Right hindlimb (tissue), 1 donor: ENCODE measurements at regions not wholly inside any gene's neighbourhood (a gene's known extent, or its start where the extent isn't known, plus 50 kb on each side); places are given as distances from the start of the nearest gene placed in this dataset.

ENCODE experiments used
- DNase-seq: peaks from one replicate; pipeline ENCODE4 v3.0.0-alpha.2; 2018

DNA sequence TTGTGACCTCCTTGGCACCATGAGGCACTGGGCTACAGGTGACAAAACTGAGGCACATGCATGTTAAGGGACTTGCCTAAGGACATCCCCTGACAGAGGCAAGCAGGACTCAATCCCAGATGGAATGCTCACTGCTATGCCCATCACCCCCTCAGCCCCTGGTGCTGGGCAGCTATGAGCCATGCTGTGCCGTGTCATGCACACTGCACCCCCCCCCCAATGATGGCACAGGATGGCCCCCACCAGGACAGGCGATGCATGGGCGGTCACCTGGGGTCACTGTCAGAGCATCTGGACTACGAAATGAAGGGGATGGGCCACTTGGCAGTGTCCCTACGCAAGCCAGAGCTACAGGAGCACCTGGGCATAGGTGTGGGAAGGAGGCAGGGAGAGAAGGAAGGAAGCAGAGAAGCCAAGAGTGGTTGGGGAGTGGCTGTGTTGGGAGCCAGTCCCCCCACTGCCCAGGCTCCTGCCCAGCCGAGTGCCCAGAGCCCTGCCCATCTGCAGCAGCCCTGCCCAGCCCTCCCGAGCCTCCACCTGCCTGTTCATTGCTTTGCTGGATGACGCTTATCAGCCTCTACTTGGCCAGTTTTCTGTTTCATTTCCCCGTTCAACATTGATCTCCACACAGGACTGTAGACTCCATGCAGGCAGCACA, 84.9 kb upstream of the DIO3 start:
- DNase-seq: no peak

DNA sequence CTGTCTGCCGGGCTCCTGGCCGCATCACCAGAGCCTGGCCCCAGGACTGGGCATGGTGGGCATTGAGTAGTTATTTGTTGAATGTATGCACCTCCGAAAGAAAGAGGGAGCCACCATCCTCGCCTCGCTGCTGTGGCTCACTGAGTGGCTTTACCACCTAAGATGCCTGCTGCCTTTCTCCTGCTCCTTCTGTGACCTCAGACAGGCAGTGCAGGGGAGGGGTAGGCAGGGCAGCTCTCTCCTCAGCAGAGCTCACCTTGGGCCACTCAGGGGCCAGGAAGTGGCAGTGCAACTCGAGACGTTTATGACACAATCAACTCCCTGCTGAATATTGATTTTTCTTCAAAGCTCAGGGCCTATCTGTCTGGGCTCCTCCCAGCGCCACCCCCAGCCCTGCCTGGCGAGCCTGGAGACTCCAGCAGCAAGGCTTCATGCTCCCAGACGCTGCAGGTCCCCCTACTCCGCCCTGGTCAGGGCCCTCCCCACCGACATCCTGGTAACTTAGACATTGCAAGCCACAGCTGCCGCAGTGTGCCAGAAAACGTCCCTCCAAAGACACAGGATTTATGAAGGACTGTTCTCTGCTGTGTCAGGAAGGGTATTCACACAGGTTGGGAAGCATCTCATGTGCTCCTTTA, 84.3 kb upstream of the DIO3 start:
- peak; percentile 9 for DNase-seq

DNA sequence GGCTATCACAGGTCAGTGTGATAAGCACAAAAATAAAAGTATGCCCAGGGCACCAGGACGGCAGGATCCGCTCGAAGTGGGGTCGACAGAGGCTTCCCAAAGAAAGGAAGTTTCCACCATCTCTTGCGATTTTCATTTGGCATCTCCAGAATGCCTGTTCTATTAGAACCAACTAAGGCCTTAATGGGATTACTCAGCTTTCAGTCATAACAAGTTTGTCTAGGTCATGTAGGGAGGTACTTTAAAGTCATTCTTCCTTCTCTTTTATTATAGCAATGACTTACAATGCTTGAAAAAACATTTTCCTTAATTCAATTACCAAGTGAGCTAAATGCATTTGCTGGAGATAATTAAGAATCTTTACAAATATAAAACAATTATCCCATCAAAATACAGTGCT, 83.6 kb upstream of the DIO3 start:
- DNase-seq: no peak

DNA sequence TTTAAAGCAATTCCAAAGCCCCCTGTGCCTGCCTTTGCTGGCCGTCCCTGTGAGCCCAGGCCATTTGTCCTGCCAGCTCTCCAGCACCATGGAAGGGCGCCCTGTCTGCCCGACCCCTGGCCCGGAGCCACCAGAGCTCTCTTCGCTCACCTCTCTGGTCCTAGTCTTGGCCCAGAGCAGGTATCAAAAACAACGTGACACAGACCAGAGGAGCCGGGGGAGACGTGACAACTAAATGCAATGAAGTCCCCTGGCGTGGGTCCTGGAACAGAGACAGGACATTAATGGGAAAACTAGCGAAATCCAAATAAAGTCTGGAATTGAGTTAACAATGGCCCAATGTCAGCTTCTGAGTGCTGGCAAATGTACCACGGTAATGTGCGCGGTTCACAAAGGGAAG, 83.2 kb upstream of the DIO3 start:
- DNase-seq: no peak

DNA sequence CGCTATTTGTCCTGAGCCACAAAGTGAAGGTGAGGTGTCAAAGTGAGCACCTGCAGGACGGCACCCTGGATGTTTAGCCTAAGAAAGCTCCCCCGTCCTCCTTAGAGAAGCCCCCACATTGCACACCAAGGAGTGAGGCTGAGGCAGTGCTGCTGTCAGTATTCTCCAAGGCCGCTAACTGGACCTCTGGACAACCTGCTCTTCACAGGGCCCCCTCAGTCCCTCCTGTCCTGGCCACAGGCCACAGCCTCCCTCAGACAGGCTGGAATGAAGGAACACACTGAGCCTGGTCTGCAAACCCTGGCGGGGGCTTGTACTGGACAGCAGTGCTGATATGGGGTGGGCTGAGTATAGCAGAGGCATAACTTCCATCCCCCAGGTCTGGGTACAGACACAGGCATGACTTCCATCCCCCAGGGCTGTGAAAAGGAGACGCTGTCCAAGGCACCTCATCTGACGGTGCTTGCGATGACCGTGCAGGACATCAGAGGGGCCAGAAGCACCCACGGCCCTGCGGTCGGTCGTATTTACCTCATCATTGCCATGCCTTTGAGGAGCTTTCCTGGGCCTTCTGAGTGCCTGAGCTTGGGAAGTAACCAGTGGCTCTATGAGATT, 82.4 kb upstream of the DIO3 start:
- peak; percentile 12 for DNase-seq

DNA sequence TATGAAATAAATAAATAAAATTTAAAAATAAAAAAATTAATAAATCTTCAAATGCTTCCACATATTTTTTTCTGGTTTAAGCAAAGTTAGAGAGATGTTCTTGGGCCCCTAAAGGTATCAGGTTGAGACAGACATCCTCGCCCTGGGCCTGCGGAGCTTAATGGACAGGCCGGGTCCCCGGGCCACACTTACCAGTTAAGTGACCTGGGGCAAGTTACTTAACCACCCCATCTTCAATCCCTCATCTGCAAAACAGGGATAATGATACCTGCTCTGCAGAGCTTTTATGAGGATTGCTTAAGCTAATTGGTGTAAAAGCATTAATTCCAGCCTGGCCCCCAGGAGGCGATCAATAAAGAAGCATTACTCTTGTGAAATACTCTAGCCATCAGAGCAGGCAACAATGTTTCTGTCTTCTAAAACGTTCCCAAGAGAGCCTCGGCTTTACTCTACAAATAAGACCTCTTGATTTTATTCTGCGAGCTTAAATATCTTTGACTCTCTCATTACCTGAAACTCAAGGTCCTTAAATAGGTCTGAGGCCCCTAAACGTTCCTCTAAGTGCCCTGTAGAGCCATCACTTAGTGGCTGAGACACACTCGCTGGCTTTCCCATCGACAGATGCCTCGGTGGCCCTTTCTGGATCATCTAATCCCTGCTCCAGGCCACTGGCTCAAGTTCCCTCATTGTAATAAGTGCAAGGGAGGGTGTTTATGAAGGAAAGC, 81.1 kb upstream of the DIO3 start:
- no peak for DNase-seq

DNA sequence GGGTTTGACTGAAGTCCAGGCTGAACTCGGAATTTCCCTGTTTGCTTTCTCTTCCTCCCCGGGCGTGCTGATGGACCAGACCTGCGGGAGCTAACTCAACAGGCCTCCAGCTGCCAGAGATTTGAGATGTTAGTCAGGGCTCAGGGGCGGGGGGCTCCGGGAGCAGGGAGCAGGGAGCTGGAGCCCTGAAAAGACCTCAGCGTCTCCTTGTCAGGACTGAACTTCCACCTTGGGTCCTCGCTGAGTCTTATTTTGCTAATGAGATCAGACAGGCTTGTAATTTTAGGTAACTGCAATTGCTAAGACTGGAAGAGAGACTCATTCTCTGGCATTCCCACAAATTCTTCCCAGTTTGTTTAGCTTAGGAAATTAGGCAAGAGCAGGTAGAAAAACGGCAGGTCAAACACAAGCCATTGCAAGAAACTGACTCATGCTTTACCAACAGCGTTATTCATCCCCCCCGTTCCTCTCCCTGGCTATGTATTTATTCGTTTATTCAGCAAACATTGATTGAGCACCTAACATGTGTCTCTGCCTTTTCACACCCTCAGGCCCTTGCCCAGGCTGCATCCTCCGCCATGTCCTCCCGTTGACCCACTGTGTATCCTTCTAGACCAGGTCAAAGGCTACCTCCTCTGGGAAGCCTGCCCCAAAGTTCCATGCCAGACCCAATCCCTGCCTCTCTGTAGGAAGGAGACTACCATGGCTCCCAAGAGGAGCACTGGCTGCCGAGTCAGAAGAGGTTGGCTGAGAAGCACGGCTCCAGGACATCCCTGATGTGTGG, 80.4 kb upstream of the DIO3 start:
- DNase-seq: peak; percentile 16

DNA sequence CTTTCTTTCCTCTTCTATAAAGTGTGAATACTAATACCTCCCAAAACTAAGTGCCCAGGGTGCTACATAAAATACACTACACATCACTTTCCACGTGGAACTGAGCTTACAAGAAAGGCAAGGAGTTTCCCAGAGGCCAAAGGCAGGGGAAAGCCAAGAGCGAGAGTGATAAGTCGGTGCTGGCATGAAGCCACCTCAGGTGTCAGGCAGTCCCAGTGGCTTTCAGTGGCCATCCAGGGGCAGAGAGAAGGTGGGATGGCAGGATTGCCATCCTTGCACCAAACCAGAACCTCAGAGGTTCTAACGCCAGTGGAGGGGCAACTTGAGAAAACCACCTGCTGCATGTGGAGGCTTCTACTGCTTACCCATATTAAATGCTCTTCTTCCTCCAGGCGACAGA, 79.7 kb upstream of the DIO3 start:
- DNase-seq: no peak

DNA sequence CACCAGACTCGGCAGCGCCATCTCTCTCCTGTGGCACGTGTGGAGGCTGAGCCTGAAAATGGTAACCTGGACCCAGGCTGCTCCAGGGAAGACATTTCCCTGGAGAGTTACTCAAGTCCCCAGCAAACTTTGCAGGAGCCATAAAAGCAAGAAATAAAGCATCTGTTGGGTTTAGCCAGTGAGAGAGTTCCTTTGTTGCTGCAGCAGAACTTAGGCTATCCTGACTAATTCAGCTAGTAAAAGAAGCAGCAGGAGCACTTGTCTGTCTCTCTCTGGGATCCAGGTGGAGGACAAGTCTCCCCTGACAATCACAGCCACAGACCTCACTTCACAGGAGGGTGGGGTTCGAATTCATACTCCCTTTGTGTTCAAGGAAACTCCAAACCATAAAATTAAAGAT, 79.2 kb upstream of the DIO3 start:
- DNase-seq: no peak

DNA sequence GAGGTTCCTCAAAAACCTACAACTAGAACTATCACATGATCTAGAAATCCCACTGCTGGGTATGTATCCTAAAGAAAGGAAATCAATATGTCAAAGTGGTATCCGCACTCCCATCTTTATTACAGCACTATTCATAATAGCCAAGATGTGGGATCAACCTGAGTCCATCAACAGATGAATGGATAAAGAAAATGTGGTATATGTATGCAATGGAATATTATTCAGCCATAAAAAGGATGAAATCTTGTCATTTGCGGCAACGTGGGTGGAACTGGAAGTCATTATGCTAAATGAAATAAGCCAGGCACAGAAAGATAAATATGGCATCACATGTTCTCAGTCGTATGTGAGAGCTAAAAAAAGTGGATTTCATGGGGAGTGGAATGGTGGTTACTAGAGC, 77.5 kb upstream of the DIO3 start:
- DNase-seq: no peak

DNA sequence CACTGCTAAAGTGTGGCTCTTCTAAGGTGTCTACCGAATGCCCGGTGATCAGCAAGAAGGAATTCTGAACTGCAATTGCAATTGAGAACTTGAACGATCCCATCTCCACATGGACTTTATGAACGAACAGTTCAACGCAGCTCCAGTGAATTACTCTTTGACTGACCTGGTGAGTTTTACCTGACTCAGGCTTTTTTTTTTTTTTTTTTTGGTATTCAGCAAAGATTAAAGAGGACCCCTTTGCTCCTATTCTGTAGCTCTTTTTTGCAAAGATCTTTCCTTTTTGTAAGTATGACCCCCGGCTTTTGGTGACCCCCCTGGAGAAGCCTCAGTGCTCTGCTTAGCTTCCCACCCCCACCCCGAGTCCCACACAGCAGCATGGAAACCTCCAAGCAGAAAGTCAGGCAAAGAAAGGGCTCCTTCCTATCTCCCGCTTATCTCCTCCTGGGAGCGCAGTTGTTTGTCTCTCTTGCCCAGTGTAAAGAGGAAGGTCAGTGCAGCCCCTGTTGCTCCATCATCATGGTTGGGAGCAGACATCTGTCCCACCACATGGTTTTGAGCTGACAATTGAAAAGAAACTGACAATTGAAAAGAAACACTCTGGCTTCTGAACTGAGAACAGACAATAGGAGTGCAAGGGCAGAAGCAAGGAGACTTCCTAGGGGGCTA, 72.1 kb upstream of the DIO3 start:
- DNase-seq: no peak

DNA sequence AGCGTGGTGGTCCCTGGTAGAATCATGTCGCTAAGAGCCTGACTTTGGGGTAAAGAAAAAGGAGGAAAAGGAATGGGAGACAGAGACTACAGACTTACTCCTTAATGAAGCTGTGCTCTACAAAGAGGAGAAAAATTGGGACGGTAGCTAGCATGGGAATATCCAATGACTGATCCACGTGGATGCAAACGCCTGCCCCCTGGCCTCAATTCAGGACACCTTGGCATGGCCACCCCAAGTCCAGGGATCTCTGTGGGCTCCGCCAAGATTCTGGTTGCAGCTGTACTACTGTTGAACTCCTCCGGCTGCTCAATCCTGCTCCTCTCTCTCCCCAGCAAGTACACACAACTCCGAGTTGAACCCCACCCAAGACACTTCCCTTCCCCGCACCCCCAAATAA, 70.5 kb upstream of the DIO3 start:
- peak; percentile 10 for DNase-seq

DNA sequence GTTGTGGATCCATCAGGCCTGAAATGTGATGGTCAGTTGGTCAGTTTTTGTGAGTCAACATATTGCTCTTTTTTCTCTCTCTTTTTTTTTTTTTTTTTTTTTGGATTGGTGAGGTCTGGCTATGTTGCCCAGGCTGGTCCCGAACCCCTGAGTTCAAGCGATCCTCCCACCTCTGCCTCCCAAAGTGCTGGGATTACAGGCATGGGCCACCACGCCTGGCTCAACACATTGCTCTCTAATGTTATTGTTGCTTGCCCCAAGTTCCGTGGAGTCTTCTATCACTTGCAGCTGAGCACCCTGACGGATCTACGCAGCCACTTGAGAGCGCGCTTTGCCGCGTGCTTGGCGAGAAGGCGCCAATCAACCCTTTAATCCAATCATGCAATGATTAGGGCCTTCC, 69.5 kb upstream of the DIO3 start:
- no peak for DNase-seq

DNA sequence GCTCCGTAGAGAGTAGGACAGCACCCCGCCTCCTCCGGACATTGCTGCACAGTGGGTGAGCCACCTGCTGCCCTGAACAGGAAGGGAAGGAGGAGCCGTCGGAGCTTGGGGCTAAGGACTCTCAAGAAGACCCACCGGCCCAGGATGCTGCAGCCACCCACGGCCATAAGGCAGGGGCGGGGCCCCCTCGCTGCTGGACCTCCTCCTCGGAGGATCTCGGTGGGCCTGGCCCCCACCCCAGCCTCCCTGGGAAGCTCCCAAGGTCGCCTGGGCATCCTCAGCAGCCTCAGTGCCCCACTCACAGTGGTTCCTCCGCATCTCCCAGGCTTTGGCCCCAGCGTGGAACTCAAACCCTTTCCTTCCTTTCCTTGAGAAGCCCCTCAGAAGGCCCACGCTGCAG, 68.6 kb upstream of the DIO3 start:
- DNase-seq: peak; percentile 8

DNA sequence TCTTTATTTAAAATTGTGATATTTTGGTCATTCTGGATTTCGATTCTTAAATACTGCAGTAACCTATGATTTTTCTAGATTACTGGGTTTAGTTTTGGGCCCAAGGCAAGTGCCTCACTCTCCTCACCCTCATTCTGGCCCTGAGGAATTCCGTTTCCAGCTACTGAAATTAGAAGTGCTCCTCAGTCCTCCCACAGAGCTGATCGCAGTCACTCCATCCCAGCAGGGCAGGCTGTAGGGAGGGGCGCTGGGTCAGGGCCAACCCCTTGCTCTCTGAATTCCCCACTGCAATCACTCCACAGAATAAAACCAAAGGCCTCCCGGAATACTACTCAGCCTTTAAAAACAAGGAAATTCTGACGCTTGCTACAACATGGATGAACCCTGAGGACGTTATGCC, 66.5 kb upstream of the DIO3 start:
- DNase-seq: peak; percentile 4

DNA sequence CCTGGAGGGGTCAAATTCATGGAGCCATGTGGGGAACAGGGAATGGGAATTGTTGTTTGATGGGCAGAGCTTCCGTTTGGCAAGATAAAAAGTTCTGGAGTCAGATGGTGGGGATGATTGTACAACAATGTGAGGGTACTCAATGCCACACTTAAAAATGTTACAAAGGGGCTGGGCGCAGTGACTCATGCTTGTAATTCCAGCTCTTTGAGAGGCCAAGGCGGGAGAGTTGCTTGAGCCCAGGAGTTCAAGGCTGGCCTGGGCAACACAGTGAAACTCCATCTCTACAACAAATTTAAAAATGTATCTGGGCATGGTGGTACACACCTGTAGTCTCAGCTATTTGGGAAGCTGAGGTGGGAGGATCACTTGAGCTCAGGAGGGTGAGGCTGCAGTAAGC, 66.0 kb upstream of the DIO3 start:
- no peak for DNase-seq

DNA sequence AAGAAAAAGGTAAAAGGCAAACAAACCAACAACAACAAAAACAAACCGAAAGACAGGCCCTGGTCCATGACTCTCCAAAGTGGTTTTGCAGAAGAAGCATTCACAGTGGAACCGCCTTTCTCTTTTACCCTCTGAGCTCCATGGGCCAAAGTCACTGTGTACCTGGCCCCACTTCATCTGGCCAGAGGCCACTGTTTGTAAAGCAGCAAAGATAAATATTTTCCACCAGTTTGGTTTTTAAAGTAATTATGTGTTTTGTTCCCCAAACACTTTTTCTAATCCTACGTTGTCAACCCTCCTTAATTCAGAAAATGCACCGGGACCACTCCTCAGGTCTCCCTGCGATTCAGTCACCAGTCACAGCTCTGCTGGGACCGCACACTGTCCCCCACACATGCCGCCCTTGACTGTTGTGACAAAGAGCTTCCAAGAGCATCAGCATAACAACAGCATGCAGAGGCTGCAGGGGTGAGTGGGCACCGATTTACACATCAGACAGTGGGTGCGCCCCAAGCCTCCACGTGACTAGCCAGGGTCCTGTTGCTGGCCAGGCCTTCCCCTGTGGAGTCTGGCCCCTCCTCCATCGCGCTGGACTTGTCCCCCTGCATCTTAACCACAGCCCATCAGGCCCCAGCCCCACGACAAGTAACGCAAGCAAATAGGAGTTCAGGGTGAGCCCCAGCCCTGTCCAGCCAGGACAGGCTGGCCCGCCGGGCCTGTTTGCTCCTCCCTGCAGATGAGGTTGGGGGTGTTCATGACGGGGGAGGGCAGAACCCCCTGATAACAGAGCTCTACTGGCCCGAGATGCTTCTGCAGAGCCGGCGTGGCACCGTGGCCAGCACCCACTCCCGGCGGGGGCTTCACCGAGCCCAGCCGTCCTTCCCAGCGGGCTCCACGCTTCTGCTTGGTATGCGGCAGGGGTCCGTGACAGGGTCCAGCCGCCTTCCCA, 65.2 kb upstream of the DIO3 start:
- DNase-seq: peak; percentile 15

DNA sequence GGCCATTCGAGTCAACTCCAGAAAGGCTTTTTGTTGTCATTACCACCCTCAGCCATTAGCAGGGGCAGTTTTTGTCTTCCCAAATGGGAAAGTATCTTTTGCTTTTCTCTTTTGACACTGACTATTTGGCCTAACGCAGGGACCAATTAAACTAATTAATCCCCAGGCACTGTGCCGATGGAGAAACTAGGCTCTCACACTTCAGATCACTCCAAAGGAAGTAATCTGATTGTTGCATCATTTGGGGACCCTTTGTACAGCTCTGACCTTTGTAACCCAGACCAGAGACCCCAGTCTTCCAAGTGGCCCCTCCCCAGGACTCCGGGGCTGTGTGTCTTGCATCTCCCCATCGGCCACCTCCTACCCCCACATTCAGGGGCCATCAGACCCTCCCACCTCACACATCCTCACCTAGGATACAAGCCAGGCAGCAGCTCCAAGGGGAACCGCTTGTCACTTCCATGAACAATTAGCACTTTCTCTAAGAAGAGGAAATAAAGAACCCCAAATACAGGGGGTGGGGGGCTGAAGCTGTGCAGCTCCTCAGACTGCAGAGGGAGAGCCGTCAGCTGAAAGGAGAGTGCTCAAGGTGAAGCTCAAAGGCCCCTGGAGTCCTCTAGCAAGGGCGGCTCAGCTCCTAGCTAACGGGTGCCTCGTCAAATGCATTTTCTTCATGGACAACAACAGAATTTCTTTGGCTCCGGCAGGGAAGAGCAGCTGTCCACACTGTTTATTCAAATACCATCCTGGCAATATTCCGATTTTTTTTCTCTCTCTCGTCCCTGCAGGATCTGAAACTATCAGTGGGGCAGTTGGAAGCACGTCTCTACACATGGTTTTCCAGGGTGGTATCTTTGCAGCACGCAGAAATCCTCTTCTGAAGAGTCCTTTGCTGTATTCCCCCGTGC, 64.3 kb upstream of the DIO3 start:
- peak; percentile 36 for DNase-seq

DNA sequence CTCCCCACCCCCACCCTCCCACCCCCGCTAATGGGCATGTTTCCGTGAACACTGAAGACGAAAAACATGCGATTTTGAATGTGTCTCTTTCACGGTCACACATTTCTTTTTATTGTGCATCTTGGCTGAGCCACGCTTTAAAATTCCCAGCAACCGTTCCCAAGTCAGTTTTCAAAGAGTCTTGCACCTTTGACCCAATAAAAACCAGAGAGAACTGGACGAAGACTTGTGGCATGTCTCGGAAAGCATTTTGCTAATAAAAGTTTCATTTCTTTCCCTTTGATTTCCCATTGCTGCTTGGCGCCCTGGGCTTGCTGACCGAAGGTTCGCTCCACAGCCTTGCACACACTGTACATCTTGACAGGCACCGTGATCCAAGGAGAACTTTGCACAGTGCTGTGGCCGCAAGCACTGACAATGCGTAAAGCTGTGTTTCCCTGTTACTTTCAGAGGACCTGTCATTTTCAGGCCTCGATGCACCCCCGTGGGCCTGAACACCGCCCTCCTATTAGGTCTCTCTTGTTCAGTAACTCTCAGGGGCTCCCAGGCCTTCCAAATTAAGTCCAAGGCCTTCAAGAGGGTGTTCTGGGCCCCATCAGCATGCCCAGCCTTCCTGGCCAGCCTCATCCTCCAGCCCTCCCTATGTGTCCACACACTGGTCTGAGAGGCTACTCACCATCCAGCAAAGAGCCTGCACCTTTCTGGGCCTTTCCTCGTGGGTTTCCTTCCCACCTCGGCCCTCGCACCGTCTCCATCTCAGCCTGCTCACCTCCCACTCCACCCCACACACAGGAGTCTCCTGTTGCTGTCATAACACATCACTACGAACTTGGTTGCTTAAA, 63.4 kb upstream of the DIO3 start:
- peak; percentile 13 for DNase-seq
